HG03066 (cell line): ENCODE measurements at regions not wholly inside any gene's neighbourhood (a gene's known extent, or its start where the extent isn't known, plus 50 kb on each side); places are given as distances from the start of the nearest gene placed in this dataset.

Experiments
- ATAC-seq: cut with Tn5 transposase; IDR thresholded peaks from one replicate; pipeline ENCODE4 v1.9.1; 2021; ENCODE audit warnings: low read depth; ENCODE audit not compliant: unreplicated experiment

GRCh38 chr11:22497474-22497873 is 128.1 kb downstream of the FANCF start:
- no peak for ATAC-seq

GRCh38 chr11:22491555-22492225 is 133.9 kb downstream of the FANCF start:
- ATAC-seq: no peak

- no peak for ATAC-seq
These were observed 142.0 kb downstream of the SLC17A6 start for GRCh38 chr11:22479971-22480720.

GRCh38 chr11:22479208-22479607 is 141.0 kb downstream of the SLC17A6 start:
- no peak for ATAC-seq

GRCh38 chr11:22478169-22478568 is 140.0 kb downstream of the SLC17A6 start:
- no peak for ATAC-seq

- no peak for ATAC-seq
These were observed 139.1 kb downstream of the SLC17A6 start for GRCh38 chr11:22477312-22477711.

GRCh38 chr11:22476589-22476988 is 138.4 kb downstream of the SLC17A6 start:
- ATAC-seq: no peak

- no peak for ATAC-seq
These were observed 136.4 kb downstream of the SLC17A6 start for GRCh38 chr11:22474616-22475015.

- ATAC-seq: no peak
These were observed 135.4 kb downstream of the SLC17A6 start for GRCh38 chr11:22473586-22473985.

GRCh38 chr11:22472306-22472705 is 134.1 kb downstream of the SLC17A6 start:
- ATAC-seq: no peak

- no peak for ATAC-seq
These were observed 133.2 kb downstream of the SLC17A6 start for GRCh38 chr11:22471385-22471784.

- no peak for ATAC-seq
These were observed 129.6 kb downstream of the SLC17A6 start for GRCh38 chr11:22467741-22468140.

- no peak for ATAC-seq
These were observed 129.1 kb downstream of the SLC17A6 start for GRCh38 chr11:22467248-22467647.

GRCh38 chr11:22466809-22467208 is 128.6 kb downstream of the SLC17A6 start:
- ATAC-seq: no peak

GRCh38 chr11:22466351-22466750 is 128.2 kb downstream of the SLC17A6 start:
- no peak for ATAC-seq

GRCh38 chr11:22465620-22466019 is 127.4 kb downstream of the SLC17A6 start:
- ATAC-seq: no peak

- no peak for ATAC-seq
These were observed 123.4 kb downstream of the SLC17A6 start for GRCh38 chr11:22461626-22462025.

- no peak for ATAC-seq
These were observed 122.0 kb downstream of the SLC17A6 start for GRCh38 chr11:22460181-22460580.

GRCh38 chr11:22459048-22459447 is 120.9 kb downstream of the SLC17A6 start:
- no peak for ATAC-seq

GRCh38 chr11:22458161-22458560 is 120.0 kb downstream of the SLC17A6 start:
- ATAC-seq: no peak

- no peak for ATAC-seq
These were observed 119.0 kb downstream of the SLC17A6 start for GRCh38 chr11:22456993-22457762.
